Stimulated activated CD4-positive, alpha-beta T cell treated with anti-CD3 and anti-CD28 coated beads, Interleukin-4, amount 100 ng/mL, for 24 hours (primary cell): ENCODE measurements at regions not wholly inside any gene's neighbourhood (a gene's known extent, or its start where the extent isn't known, plus 50 kb on each side); places are given as distances from the start of the nearest gene placed in this dataset.

Source experiments
- DNase-seq: peaks from one replicate; pipeline ENCODE4 v3.0.0-alpha.2; 2020

DNA sequence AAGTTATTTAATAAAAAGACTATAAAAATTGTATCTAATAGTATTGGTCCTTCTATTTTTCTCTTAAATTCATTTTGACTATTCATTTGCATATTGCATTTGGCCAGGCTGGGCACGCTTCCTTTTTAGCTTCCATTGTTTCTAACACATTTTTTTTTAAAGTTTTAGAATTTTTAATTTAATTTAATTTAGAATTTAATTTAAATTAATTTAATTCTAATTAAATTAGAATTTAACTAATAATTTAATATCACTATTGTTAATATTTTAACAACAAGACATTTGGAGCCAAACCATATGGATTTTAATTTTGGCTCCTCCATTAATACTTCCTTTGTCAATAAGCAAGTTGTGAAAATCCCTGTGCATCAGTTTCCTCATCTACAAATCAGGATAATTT lies 856.9 kb upstream of the SEL1L start:
- no peak for DNase-seq

GRCh38 chr14:82394916-82395315 lies 861.3 kb upstream of the SEL1L start:
- DNase-seq: no peak

- DNase-seq: no peak
These were observed 864.6 kb upstream of the SEL1L start for GRCh38 chr14:82398256-82398655.

GRCh38 chr14:82403987-82404386 lies 870.3 kb upstream of the SEL1L start:
- no peak for DNase-seq

DNA sequence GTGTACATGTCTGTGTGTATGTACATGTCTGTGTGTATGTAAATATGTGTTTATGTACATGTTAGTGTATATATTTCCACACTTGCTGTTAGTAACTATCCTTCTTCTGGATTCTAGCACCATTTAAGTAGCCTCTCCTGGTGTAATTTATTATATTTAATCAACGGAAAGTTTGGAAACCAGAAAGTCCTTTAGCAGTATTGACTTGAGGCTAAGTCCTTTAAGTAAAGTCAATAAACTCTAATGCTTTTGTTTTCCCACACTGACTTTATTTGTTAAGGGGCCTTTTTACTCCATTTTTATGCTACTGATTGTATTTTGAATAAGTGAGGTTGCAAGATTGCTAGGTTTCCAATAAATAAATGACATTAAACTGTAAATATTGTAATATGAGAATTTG lies 876.4 kb upstream of the SEL1L start:
- no peak for DNase-seq

DNA sequence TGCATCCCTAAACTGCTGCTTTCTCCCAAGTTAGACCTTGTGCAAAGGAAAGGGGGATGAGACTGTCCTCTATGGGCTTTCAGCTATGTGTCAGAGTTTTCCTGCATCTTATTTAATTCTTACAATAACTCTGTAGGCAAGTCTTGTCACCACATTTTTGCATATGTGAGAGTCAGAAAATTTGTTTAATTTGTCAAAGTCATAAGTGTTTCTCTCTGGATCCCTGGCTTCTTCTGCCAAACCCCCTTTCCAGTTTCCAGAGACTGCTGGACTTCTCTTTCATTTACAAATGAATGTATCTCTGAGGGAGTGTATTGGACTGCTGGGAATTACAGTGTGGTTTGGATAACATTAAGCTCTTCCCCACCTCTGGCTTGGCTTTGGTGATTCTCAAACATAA lies 877.6 kb upstream of the SEL1L start:
- DNase-seq: no peak

DNA sequence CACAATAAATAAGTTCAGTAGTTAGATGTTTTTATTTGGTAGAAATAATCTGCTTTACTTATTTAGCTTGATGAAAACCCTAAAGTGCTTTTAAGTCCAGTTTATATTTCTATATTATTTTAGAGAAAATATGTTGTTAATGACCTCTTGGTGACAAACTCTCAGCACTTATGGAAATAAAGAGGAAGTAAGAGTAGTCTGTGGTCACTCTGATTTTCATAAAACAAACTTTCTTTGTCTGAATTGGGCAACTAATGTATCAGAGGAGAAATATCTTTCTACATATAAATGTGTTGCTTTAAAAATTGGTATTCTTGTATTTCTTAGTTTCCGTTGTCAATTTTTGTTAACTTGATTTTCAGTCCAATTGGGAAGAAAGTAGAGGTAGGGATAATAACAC lies 878.9 kb upstream of the SEL1L start:
- no peak for DNase-seq

GRCh38 chr14:82414853-82415539 lies 881.3 kb upstream of the SEL1L start:
- DNase-seq: no peak

- DNase-seq: no peak
These were observed 886.3 kb upstream of the SEL1L start for GRCh38 chr14:82419933-82420332.

- DNase-seq: no peak
These were observed 887.2 kb upstream of the SEL1L start for GRCh38 chr14:82420871-82421270.

- no peak for DNase-seq
These were observed 887.6 kb upstream of the SEL1L start for GRCh38 chr14:82421286-82421685.

- no peak for DNase-seq
These were observed 888.6 kb upstream of the SEL1L start for GRCh38 chr14:82422230-82422629.

DNA sequence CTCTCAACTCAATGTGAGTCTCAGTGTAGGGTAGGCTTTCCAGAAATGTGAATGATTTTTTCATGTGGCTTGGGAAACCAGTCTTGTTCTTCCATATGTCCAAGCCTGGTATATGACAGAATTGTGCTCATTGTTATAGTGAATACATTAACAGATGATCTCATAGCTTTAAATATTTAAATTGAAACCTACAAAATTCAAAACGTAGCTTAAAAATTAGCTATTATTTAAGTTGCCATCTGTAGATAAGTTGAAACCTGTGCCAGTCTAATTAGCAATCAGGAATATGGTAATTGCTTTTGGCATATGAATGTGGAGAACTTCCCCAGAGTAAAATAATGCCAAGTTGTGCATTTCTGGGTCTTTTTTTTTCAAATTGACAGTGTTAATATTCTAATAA lies 891.6 kb upstream of the SEL1L start:
- no peak for DNase-seq

DNA sequence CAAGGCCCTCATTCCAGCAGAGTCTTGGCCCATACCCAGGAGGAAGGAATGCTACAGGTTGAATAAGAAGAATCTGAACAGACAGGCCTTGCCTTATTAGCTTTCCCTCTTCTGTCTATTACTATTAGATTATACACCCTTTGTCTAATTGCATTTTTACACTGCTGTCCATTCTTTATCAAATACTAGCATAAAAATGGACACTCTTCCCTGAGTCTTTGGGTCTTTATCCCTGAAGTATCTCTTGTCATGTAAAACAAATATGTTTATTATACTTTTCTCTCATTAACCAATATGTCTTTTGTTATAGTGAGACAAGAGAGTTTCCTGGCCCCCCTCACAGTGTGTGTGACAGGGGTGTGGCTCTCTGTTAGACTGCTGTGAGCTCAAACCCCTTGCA lies 897.4 kb upstream of the SEL1L start:
- DNase-seq: no peak

DNA sequence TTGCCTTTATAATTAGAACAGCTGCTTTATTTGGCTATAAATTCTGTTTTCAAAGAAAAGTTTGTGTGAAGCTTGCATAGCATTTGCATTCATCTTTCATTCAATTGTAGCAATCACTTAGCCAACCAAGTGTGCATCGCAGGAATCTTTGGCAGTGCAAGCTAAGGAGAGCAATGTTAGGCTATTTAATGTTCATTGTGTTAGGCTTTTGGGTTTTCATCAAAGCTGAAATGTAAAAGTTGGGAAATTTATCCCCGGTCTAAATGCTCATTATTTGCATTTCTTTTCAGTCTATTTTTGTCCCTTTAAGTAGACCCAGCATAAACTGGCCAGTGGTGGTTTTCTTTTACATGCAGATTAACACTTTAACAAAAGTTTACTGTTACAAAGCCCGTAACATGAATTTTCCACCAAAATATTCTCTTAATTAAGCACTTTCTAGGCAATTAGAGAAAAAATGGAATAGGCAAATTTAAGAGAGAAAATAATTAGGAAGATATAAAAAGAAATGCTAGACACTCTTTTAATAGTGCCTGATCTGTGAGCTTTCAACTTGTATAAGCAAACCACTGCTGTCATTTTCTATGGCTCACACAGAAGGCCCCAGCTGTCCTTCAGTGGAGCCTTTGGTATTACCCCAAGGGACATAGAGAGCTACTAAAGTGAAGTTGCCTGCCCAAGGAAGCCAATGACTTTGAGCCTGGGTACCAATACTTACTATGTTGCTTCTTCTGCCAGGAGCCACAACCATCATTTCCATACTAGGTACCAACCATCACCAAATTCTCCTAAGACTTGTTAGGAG lies 898.9 kb upstream of the SEL1L start:
- no peak for DNase-seq

GRCh38 chr14:82438436-82438835 lies 904.8 kb upstream of the SEL1L start:
- no peak for DNase-seq

- no peak for DNase-seq
These were observed 907.6 kb upstream of the SEL1L start for GRCh38 chr14:82441270-82441669.

- no peak for DNase-seq
These were observed 912.3 kb upstream of the SEL1L start for GRCh38 chr14:82445810-82446570.

DNA sequence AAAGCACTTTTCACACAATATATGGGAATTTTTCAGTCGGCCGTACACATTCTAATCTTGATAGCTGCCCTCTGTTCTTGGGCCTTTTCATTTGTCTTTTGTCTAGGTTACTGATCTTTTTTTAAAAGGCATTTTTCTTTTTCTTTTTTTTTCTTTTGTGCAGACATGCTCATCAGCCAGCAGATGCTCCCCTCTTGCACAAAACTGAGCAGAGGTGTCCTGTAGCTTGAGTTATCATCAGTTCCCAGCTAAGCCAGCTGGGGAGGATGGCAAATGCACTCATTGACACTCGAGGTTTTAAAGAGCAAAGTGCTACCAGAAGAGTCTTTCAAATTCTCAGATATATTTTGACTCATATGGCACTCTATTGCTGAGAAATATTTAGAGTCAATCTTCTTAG lies 913.9 kb upstream of the SEL1L start:
- no peak for DNase-seq

DNA sequence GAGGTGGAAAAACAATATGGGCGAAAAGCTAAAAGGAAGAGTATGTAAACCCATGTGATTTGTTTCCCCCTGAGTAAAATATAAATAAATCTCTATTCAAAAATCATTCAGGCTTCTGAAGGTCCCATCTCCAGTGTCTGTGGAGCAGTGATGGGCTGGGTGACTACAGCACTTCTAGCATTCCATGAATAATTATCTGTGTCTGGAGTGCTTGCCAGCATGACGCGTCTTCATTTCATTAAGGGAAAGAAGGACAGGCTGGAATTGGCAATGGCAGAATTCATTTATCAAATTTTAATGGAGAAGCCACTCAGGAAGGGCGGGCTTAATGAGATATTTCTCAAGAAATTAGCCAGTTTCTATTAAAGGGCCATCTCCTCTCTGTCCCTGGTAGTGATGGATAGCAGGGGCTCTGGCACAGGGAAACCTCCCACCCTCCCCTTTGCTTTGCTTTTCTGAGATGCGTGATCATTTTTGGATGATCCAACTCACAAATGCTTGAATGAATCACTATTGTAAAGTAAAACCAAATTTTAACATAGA lies 916.3 kb upstream of the SEL1L start:
- DNase-seq: no peak

GRCh38 chr14:82451675-82452074 lies 918.0 kb upstream of the SEL1L start:
- no peak for DNase-seq

- no peak for DNase-seq
These were observed 948.7 kb upstream of the SEL1L start for GRCh38 chr14:82482345-82482744.

GRCh38 chr14:82488473-82488872 lies 954.8 kb upstream of the SEL1L start:
- DNase-seq: no peak

DNA sequence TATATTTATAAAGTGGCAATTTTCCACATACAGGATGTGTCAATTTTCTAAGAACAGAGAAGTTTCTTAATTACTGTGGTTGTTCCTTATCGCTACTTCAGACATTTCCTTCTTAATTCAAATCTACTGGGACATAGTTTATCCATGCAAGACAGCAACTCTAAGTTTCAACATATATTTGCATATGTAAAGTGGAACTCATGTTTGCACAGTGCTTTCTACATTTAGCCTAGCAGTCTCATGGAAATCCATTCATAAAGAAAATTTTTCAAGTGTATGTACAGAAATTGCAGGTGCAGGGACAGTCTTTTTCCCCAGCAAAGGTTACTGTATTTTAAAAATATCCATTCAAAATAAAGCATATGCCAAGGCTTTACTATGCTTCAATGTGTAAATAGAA lies 956.7 kb upstream of the SEL1L start:
- no peak for DNase-seq
